GM19397 (cell line): ENCODE measurements at regions not wholly inside any gene's neighbourhood (a gene's known extent, or its start where the extent isn't known, plus 50 kb on each side); places are given as distances from the start of the nearest gene placed in this dataset.
"Not testable (repeated sequence)": the region's sequence is repeated elsewhere in the genome, so short reads cannot be mapped to it uniquely, and the experiment has no call there.

ENCODE experiments used
- ATAC-seq: cut with Tn5 transposase; IDR thresholded peaks from one replicate; pipeline ENCODE4 v1.9.1; 2021; ENCODE audit warnings: mild to moderate bottlenecking, moderate library complexity; ENCODE audit not compliant: unreplicated experiment

- no peak for ATAC-seq
Observed at GRCh38 chr13:71218960-71219359, 648.0 kb downstream of the DACH1 start.

GRCh38 chr13:71217827-71218226 lies 649.2 kb downstream of the DACH1 start:
- ATAC-seq = no peak

- ATAC-seq = no peak
Observed at GRCh38 chr13:71214821-71215220, 652.2 kb downstream of the DACH1 start.

- no peak for ATAC-seq
Observed at GRCh38 chr13:71214357-71214756, 652.6 kb downstream of the DACH1 start.

- ATAC-seq = no peak
Observed at GRCh38 chr13:71213252-71213821, 653.7 kb downstream of the DACH1 start.

- ATAC-seq = no peak
Observed at GRCh38 chr13:71210861-71211260, 656.1 kb downstream of the DACH1 start.

- ATAC-seq = no peak
Observed at GRCh38 chr13:71209217-71209616, 657.8 kb downstream of the DACH1 start.

- ATAC-seq = not testable (repeated sequence)
Observed at GRCh38 chr13:71184583-71184982, 682.4 kb downstream of the DACH1 start.

- ATAC-seq = not testable (repeated sequence)
Observed at GRCh38 chr13:71183352-71183751, 683.7 kb downstream of the DACH1 start.

GRCh38 chr13:71171740-71172139 lies 695.3 kb downstream of the DACH1 start:
- no peak for ATAC-seq

GRCh38 chr13:71169180-71169579 lies 697.8 kb downstream of the DACH1 start:
- no peak for ATAC-seq

GRCh38 chr13:71156550-71156949 lies 710.5 kb downstream of the DACH1 start:
- ATAC-seq = no peak

- no peak for ATAC-seq
Observed at GRCh38 chr13:71149498-71150363, 717.3 kb downstream of the DACH1 start.

GRCh38 chr13:71149046-71149445 lies 718.0 kb downstream of the DACH1 start:
- no peak for ATAC-seq

GRCh38 chr13:71148396-71148795 lies 718.6 kb downstream of the DACH1 start:
- no peak for ATAC-seq

- ATAC-seq = no peak
Observed at GRCh38 chr13:71144883-71145282, 722.1 kb downstream of the DACH1 start.

- ATAC-seq = no peak
Observed at GRCh38 chr13:71137101-71137500, 729.9 kb downstream of the DACH1 start.

- ATAC-seq = no peak
Observed at GRCh38 chr13:71124230-71124629, 742.8 kb downstream of the DACH1 start.

GRCh38 chr13:71118779-71119364 lies 748.1 kb downstream of the DACH1 start:
- ATAC-seq = no peak

GRCh38 chr13:71117920-71118319 lies 749.1 kb downstream of the DACH1 start:
- no peak for ATAC-seq

- no peak for ATAC-seq
Observed at GRCh38 chr13:71115301-71115700, 751.7 kb downstream of the DACH1 start.

GRCh38 chr13:71096421-71096820 lies 770.6 kb downstream of the DACH1 start:
- ATAC-seq = no peak
